Smooth muscle cell of the brain vasculature (primary cell): ENCODE measurements at regions not wholly inside any gene's neighbourhood (a gene's known extent, or its start where the extent isn't known, plus 50 kb on each side); places are given as distances from the start of the nearest gene placed in this dataset.

Source experiments
- DNase-seq: peaks from one replicate; pipeline ENCODE4 v3.0.0-alpha.2; 2012; ENCODE audit warnings: low read depth, low spot score

DNA sequence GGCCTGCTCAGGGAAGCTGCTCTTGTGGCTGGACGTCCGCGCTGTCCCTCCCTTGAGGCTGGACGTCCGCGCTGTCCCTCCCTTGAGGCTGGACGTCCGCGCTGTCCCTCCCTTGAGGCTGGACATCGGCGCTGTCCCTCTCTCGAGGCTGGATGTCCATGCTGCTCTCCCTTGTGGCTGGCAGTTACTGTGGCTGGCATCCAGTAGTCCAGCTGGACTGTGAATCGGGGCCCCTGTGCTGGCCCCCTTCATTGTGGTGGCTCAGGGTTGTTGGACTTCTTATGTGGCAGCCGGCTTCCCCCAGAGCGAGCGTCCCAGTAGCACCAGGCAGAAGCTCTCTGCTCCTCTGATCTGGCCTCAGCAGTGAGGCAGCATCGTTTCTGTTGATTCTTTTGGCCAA, 141.5 kb downstream of the IRF8 start:
- no peak for DNase-seq

DNA sequence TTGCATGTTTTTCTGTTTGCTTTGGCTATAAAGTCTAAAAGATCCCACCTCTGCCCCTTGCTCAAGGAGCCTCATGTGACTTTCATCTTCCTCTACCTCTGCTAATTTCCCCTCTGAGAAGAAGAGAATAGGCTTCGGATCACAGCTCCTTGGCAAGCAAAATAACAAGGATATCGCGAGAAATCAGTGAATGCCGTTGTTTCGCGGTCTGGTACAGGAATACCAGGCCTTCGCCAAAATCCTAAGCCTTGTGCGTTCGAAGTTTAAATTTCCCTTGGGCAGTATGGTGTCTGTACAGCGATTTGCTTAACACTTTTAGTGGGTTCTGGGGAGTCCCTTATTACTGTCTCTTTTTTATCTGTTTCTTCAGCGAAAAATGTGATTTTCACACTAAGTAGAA, 142.3 kb downstream of the IRF8 start:
- DNase-seq, result no peak

- DNase-seq, result no peak
Measured at GRCh38 chr16:86041807-86042206, 142.8 kb downstream of the IRF8 start.

GRCh38 chr16:86042393-86042792, 143.4 kb downstream of the IRF8 start:
- no peak for DNase-seq

GRCh38 chr16:86042996-86043725, 144.2 kb downstream of the IRF8 start:
- no peak for DNase-seq

- no peak for DNase-seq
Measured at GRCh38 chr16:86044241-86044671, 145.3 kb downstream of the IRF8 start.

DNA sequence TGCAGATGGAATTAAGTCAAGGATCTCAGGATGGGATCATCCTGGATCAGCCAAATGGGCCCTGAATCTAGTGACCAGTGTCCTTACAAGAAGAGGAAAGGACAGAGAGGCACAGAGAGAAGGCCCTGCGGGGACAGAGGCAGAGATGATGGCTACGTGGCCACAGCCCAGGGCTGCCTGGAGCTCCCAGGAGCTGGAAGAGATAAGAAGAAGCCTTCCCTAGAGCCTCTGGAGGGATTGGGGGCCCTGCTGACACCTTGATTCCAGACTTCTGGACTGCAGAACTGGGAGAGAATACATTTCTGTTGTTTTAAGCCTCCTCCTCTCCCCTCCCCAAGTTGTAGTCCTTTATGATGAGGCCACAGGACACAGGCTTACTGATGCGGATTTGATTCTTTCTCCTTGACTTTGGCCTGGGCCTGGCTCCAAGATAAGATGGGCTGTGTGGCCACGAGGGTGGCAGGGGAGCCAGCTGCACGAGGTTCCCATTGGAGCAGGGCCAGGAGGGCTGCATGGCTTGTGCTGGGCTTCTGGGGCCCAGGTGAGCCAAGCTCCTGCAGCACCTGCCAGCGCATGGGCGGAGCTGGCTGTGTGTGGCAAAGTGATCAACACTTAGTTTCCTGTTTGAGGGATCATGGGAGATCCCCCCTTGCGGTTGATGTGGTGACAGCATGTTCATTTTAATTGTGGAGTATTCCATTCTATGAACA, 146.1 kb downstream of the IRF8 start:
- DNase-seq, result no peak

DNA sequence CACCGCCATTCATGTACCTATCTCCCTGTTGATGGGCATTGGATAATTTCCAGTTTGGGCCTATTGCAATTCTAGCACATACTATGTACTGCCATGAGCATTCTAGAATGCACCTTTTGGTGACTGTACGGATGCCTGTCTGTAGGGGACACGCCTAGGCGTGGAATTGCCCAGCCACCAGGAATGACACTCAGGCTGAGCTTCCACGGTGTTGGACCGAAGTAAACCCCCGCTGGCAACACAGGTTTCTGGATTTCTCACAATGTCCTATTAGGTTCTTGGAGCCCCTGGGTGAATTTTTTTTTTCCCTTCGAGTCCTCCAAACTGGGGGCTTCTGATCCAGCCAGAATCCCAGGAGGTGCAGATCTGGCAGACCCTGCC, 146.6 kb downstream of the IRF8 start:
- no peak for DNase-seq

DNA sequence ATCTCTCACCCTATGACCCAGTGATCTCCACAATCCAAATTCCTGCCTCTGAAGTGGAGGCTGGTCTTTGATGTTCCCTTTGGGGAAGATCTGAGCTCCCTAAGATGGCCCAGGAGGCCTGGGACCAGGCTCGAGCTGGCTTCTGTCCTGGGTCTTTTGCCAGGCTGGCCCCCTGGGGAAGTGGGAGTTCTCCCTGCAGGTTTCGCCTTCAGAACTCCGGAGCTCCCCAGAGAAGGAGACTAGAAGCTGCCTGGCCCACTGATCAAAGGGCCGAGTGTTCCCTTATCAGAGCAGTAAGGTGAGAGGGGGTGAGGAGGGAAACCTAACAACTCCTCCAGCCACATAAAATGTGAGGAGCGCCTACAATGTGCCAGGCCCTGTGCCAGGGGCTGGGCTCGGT, 147.1 kb downstream of the IRF8 start:
- DNase-seq, result no peak

- DNase-seq, result no peak
Measured at GRCh38 chr16:86046667-86047270, 147.8 kb downstream of the IRF8 start.

DNA sequence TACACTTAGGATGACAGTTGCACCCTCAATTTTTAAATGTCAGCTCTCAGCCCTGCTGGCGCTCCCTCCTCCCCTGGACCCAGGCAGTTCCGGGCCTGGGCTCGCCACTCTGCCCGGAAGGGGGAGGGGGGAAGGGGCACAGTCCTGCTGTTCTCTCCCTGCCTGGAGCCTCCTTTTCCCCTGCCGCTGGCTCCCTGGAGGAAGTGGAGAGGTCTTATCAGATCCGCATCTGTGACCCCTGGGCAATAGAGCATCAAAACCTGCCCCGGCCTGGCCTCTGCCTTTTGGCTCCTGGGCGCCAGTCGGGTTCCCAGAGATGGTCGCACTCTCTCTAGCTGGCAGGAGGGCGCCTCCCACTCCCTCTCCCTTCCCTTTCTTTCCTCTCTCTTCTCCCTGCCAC, 149.3 kb downstream of the IRF8 start:
- no peak for DNase-seq

DNA sequence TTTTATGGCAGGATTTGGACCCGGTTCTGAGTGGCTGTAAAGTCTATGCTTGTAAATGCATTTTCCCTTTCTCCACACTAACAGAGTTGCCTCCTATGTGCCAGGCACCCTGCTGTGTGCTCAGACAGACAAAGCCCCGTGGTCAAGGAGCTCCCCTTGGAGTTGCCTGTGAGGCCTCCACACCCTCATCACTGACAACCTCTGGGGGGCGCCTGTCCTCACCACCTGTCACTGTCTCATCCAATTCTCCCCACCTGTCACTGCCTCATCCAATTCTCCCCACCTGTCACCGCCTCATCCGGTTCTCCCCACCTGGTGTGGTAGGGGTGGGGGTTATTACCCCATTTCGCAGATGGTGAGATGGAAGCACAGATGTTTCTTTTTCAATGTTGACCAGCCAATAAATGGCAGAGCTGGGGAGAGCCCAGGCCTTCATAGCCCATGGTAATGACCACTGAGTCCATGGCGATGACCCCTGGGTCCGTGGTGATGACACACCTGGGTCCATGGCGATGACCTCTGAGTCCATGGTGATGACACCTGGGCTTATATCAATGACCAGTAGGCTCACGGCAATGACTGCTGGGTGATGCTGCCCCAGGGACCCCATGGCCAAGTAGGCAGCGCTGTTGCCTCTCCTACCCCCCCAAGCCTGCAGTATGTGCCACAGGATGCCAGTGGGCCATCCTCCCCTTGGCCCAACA, 150.1 kb downstream of the IRF8 start:
- DNase-seq, result no peak

DNA sequence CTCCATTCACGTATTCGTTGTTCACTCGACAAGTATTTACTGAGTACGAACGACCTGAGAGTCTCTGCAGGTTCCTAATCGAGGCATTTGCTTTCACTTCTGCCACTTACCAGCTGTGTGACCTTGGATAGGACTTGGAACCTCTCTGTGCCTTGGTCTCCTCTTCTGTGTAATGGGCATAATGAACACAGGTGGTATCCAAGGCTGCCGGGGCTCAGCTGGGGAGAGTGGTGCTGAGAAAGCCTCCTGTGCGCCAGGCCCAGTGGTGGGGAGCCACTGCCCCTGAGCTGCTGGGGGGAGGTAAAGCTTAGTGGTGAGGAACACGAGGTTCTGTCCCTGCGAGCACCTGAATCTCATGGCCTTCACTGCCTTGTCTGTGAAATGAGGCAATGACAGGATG, 150.7 kb downstream of the IRF8 start:
- DNase-seq, result no peak

GRCh38 chr16:86050111-86050510, 151.1 kb downstream of the IRF8 start:
- no peak for DNase-seq

- DNase-seq, result no peak
Measured at GRCh38 chr16:86050591-86051367, 151.8 kb downstream of the IRF8 start.

- no peak for DNase-seq
Measured at GRCh38 chr16:86051368-86052114, 152.6 kb downstream of the IRF8 start.

- DNase-seq, result no peak
Measured at GRCh38 chr16:86052115-86052670, 153.2 kb downstream of the IRF8 start.

GRCh38 chr16:86052926-86053325, 154.0 kb downstream of the IRF8 start:
- DNase-seq, result no peak

DNA sequence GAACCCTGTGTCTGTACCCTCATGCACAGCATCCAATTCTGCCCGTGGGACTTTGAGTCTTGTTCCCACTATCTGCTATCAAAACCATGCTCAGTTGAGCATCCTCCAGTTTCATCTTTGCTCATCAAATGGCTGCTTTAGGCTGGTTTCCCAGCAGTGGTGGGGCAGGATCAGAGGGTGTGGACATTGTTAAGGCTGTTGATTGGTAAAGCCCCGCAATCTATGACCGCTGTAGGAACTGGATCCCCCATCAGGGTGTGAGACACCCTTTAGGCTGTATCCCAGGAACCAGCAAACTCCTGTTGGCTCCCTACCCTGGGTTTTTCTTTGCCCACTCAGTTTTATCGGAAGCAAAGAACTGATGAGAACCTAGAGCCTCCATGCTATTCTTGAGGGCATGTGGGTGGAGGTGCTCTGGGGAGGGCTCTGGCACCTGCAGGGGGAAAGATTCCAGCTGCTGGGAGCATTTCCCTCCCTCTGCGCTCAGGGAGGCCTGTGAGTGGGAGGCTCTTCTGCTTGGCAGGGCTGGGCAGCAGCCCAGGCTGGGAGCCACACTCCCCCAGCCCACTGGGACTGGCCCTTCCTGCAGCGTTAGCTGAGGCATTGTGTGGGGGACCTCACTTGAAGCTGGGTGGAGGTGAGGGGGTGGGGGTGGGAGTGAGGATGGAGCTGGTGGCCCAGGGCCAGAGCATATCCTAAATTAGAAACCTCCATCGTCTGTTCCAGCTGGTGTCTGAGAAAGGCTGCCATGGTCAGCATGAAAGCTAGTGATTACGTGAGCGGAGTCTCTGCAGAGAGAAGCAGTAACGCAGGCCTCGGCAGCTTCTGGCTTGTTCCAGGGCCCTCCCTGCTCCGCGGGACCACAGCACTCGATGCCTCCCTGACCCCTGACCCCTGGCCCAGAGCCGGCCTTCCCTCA, 160.6 kb downstream of the IRF8 start:
- DNase-seq, result no peak
